ENCODE measurements at regions not wholly inside any gene's neighbourhood (a gene's known extent, or its start where the extent isn't known, plus 50 kb on each side); places are given as distances from the start of the nearest gene placed in this dataset.
"Not testable (repeated sequence)": the region's sequence is repeated elsewhere in the genome, so short reads cannot be mapped to it uniquely, and the experiment has no call there.

GRCh38 chr5:74396913-74397622 is 243.5 kb downstream of the ENC1 start:
- DNase-seq, result no peak

DNA sequence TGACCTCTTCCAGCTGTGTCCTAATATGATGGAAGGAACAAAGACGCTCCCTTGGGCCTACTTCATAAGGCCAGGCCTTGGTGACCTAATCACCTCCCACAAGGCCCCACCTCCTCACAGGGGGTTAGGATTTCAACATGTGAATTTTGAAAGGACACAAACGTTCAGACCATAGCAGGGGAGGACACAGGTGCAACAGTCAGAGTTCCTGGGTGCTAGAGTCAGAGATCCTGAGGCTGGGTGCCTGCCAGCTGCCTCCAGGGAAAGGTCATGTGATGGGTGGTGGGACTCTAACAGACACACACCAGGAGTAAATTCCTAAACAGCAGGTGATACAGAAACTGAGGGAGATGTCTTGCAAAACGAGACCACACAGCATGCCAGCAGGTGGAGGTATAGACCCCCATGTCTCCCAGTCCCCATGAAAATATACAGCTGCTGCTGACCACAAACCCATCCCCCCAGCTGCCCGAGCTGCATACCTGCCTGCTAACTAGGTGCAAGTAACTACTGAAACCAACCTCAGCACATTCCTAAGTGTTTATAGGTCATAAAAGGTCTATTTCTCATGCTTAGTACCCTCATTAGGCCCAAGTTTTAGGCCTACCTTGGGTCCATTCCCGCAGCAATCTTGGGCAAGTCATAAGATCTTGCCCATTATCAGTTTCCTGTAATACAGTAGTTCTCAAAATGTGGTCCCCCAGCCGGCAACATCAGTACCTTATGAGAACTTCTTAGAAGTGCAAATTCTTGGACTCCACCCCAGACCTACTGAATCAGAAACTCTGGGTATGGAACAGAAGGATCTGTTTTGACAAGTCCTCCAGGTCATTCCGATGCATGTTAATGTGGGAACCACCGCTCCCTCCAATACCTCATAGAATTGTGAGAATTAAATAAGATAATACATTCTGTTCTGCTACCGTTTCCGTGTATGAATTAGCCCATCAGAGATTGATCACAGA is 245.3 kb downstream of the ENC1 start:
- DNase-seq, result no peak

DNA sequence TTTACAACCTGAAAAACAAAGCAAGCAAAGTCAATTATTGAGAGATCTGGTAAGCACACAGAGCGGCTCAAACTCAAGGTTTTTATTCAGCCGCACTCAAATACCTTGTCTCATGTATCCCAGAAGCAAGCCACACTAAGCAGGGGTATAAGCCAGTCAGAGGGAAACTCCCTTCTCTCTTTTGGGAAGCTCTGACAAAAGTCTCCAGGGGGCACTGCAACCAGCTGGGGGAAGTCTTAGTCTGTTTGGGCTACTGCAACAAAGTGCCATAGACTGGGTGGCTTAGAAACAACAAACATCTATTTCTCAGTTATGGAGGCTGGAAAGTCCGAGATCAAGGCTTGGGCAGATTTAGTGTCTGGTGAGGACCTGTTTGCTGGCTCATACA is 246.0 kb downstream of the ENC1 start:
- DNase-seq, result no peak

- no peak for DNase-seq
Observed at GRCh38 chr5:74393943-74394342, 246.6 kb downstream of the ENC1 start.

DNA sequence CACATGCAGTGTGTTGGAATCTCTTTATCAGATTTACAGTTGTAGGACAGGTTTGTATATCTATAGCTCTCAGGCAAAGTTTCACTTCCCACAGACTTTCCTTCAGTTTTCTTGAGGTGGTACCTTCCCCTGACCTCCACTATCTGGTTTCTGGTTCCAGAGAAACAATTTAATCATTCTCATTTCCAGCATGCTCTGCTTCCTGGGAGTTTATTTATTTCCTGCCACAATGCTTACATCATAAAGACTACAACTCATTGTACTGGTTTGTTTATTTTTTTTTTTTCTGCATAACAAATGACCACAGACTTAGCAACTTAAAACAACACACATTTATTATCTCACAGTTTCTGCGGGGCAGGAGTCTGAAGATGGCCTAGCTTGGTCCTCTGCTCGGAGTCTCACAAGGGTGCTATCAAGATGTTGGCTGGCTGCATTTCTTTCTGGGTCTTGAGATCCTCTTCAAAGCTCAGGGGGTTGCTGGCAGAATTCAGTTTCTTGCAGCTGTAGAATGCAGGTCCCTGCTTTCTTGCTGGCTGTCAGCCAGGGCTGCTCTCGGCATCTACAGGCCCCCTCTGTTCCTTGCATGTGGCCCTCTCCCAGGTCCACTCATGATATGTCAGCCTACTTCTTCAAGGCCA is 247.7 kb downstream of the ENC1 start:
- no peak for DNase-seq

GRCh38 chr5:74391410-74391809 is 249.1 kb downstream of the ENC1 start:
- no peak for DNase-seq

- DNase-seq, result no peak
Observed at GRCh38 chr5:74390822-74391221, 249.7 kb downstream of the ENC1 start.

DNA sequence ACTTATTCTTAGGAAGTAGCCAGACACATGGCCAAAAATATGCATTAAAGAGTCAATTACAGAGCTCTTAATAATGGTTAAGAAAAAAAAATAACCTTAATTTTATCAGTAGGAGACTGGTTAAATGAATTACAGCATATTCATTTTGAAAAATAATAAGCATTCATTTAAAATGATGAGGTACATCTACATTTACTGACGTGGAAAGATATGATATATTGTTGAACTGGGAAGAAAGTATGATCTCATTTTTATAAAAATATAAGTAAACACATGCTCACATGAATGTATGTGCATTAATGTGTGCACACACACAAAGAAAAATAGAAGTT is 250.3 kb downstream of the ENC1 start:
- DNase-seq, result no peak

DNA sequence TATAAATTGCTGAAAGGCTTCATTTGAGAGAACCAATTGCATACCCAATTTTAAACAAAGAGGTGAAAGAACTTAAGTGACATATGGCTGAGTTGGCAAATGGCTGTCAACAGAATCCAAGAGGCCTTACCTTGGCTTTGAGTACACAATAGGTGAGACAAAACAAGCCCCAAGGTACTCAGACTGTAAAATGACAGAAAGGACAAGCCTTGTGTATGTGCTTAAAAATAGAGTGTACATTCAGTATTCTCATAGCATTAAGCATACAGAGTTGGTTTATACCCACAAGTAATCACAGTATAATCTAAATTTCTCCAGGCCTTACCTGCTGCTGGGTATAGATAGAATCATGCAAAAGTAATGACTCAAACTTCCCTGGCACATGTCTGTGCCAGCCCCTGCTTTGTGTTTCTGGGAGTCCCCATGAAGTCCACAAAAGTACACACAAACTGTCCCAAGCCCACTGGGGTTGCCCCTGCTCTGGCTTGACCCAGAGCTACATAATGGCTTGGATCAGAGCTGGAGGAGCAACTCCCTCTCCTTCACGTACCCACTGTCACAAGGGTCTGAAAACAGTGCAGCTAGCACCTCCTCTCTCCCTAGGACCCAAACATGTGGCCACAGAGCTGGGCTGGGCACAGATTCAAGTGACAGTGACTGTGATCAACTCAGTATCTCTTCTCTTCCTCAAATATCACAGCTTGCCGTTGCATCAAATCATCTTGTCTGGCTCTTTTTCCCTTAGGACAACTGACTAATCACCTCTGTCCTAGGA is 250.8 kb downstream of the ENC1 start:
- no peak for DNase-seq

DNA sequence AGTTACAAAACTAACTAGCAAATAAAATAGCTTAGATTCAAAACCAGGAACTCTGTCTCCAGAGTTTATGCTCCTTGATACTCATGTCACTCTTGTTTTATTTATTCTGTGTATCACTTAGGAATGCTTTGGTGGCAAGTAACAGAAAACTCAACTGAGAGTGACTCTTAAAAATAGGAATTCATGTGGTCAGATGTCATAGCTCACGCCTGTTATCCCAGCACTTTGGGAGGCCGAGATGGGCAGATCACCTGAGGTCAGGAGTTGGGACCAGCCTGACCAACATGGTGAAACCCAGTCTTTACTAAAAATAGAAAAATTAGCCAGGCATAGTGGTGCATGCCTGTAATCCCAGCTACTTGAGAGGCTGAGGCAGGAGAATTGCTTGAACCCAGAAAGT is 252.1 kb downstream of the ENC1 start:
- not testable (repeated sequence) for DNase-seq

- DNase-seq, result no peak
Observed at GRCh38 chr5:74386571-74387334, 253.8 kb downstream of the ENC1 start.

- DNase-seq, result peak; percentile 81
Observed at GRCh38 chr5:74384851-74385250, 255.7 kb downstream of the ENC1 start.

DNA sequence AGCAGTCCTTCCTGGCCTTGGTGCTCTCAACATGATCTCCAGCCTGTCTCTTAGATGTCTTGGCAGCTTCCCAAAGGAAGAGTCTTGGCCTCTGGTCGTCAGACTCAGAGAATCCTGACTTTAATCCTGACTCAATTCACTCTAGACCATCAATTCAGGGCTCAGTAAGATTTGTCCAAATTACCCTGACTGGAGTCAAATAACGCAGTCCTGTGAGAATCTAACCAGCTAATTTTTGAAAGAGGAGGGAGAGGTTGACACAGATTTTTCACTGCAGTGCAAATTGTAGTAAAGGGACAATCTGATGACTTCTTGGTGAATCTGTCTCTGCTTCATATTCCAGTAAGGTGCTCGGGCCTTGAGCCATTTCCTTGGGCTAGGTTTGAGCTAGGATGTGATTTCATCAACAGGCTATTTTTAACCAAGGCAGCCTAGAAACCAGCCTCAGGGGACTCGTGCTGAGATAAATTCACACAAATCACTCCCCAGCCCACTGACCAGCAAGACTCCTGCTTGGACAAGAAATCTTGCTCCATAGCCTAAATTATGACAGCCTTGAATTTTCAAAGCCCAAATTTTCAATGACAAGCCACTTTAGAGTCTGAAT is 257.4 kb downstream of the ENC1 start:
- no peak for DNase-seq

- no peak for DNase-seq
Observed at GRCh38 chr5:74382123-74382855, 258.2 kb downstream of the ENC1 start.

DNA sequence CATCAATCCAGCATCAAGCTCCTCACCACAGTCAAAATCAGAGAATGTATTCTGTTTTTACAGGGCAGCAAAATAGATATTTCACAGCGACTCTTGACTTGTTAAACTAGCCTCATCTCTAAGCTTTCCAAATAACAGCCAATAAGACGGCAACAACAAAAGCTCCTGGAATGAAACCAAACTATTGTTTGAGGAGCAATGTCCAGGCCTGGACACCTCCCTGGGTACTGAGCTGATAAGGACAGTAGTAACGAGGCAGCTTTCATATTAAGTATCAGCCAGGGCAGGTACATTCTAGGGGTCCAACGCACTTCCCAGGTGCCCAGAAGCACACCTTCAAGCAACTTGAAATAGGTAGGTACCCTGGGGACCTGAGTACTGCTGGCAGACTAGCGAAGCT is 260.3 kb downstream of the ENC1 start:
- DNase-seq, result no peak

DNA sequence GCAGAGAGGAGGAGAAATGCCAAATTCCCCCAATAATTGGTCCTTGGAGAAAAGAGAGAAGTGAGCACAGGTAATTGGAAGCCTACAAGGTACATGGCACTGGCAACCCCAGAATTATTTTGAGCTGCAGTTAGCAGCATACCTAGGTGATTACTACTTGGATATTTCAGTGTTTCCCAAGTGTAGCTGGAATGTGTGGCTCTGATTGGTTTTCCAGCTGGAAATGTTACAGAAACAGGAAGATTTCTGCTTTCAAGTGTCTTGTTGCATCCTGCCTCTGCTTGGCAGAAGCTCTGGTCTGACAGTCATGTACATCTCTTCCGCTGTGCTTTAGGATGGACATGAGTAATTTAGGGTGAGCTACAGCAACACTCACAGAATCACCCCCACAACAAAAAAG is 262.1 kb downstream of the ENC1 start:
- no peak for DNase-seq

GRCh38 chr5:74376187-74376586 is 264.3 kb downstream of the ENC1 start:
- DNase-seq, result no peak

DNA sequence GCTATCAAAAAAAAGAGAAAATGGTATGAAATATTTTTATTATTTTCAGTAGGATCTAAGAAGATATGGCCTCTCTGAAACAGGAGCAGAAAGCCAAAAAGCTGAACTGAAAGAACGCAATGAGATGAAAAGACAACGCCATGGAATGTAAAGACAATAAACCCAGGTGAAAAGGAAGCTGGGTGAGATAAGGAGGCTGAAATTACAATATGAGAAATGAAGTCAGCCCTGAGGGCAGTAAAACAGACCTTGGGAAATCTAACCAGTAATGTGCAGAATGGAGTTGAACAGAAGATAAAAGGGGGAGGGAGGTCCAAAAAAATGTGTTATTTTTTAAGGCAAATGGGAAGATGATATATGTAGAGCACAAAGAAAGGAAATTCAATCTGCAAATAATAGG is 265.3 kb downstream of the ENC1 start:
- DNase-seq, result no peak

GRCh38 chr5:74374656-74375055 is 265.9 kb downstream of the ENC1 start:
- DNase-seq, result no peak

GRCh38 chr5:74373076-74373475 is 267.5 kb downstream of the ENC1 start:
- no peak for DNase-seq

DNA sequence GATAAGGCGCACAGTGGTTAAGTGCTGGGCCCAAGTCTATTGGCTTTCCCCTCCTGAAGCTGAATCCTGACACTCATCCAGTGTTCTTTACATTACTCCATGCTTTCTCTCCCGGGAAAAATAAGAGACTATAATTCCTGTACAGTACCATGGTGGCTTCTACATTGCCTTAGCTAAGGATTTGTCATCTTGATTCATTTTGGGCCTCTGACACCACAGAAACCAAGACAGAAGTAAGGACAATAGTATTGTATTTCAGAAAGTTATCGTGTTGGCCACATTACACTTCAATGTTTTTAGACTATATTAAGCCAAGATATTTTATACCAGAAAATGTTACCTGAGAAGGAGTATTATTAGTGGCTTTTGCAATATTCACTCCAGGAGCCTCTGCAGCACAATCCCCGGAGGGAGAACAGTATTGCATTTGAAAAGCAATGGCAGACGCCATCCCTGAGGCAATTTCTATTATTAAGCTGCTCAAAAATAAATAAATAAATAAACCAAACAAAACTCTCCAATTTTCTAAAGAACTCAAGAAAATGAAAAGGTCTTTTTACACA is 267.9 kb downstream of the ENC1 start:
- DNase-seq, result no peak

All from NCI-H1694 treated with DMSO at 0.1 percent for 48 hours (cell line).